ENCODE measurements at regions not wholly inside any gene's neighbourhood (a gene's known extent, or its start where the extent isn't known, plus 50 kb on each side); places are given as distances from the start of the nearest gene placed in this dataset.

GRCh38 chr4:185993328-185993973 lies 75.5 kb upstream of the TLR3 start:
- no peak for DNase-seq

GRCh38 chr4:185994750-185995149 lies 74.2 kb upstream of the TLR3 start:
- no peak for DNase-seq

DNA sequence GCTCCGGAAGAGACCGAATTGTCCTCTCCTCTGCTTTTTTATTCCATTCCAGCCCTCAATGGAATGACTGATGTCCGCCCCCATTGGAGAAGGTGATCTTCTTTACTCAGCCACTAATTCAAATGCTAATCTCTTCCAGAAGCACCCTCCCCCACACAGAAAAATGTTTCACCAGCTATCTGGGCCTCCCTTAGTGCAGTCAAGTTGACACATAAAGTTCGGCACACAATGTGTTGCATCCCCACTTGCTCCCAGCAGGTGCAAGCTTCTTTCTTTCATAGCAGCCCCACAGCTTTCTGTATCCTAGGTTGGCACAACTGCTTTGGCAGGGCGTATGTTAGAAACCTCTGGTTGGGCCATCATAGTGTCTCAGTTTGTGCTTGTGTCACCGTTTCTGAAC lies 73.3 kb upstream of the TLR3 start:
- no peak for DNase-seq

GRCh38 chr4:185997296-185997695 lies 71.7 kb upstream of the TLR3 start:
- no peak for DNase-seq

GRCh38 chr4:185998791-185999190 lies 70.2 kb upstream of the TLR3 start:
- no peak for DNase-seq

DNA sequence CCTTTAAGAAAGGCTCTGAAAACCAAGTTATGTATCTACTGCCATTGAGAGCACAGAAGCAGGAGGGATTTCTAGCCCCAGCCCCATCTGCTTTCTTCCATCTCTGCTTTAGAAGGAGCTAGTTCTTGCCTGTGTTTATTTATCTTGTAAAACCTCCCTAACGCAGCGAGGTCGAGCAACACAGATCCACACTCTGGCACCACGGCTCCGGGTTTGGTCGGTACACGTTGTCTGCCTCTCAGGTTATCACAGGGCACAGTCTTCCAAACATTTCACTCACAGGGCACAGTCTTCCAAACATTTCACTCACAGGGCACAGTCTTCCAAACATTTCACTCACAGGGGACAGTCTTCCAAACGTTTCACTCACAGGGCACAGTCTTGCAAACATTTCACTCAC lies 69.7 kb upstream of the TLR3 start:
- no peak for DNase-seq

- no peak for DNase-seq
Measured at GRCh38 chr4:186002853-186003252, 66.1 kb upstream of the TLR3 start.

DNA sequence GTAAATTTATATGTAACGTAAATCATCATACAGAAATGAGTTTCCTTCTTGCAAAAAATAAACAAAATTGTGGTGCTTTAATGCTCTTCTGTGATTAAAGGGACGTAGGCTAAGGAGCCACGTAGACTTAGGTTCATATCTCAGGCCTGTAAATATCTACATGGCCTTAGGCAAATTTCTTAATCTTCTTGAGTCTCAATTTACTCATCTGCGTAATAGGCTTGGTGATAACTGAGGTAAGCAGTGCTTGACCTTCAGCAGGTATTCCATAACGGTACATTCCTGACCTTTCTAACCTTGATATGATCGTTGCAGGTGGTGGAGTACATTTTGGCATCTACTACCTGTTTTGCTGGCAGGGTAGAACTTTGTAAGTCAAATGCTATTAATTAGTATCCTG lies 65.2 kb upstream of the TLR3 start:
- DNase-seq, result no peak

DNA sequence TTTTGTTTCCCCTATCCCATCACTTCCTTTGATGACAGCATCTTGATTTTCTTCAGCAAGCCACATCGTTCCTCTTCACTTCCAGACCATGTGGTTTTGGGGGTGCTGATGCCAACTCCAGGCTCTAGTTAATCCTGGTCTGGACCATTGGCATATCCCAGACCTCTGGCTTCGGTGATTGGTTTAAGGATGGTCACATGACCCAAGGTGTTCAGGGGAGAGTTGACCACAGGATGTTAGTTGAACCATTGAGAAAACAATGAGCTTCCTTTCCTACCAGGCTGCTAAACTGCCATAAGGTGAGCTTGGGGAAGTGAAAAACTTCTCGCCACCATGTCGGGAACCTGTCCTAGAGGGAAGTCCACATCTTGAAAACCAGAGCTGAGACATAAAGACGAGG lies 60.9 kb upstream of the TLR3 start:
- no peak for DNase-seq

- DNase-seq, result no peak
Measured at GRCh38 chr4:186009976-186010375, 59.0 kb upstream of the TLR3 start.

DNA sequence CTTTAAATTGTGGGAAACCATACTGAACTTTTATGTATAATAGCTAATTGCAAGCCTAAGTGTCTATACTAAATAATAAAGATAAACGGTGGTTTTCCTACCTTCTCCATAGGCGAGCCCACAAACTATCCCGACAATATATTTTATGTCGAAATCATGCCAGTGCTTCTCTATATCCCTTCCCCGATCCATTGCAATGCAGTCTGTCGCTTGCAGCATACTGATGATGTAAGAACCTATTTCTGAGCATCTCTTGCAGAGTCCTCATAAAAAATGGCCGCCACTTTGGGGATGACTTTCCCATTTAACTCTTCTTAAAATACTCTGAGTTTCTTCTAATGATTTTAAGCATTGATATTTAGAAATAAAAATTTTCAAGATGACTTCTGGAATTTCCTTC lies 58.1 kb upstream of the TLR3 start:
- DNase-seq, result no peak

- DNase-seq, result no peak
Measured at GRCh38 chr4:186012071-186012470, 56.9 kb upstream of the TLR3 start.

DNA sequence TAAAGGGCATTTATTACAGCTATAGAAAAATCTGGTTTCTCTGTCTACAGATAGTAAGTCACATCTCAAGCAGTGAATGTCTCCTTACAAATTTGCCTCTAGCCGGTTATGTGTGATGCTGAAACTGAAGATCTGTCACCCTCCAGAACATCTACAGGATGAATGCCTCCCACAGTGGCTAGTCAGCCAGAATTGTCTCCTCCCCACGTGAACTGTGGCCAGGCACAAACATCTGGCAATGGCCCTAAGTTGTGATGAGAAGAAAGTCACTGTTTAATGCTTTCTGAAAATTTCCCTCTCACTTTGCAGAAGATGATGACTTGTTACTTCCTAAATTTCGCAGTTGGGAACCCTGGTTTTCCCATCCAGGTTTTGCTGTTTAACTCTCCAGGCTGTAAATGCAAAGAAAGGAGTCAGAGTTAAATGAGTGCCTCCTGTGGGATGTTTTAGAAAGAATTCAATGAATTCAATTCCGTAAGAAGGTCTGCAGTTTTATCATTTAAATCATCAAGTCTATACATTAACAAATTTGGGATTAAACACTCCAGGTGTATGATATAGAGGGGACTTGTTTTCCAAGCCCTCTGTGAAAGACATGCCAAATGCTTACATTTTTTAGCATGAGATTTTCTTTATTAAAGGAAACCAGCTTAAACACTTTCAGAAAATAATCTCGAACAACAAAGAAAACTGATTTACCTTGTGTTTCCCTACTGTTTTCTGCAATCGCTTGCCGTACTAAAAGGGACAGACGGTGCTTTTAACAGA lies 55.4 kb upstream of the TLR3 start:
- DNase-seq, result no peak

DNA sequence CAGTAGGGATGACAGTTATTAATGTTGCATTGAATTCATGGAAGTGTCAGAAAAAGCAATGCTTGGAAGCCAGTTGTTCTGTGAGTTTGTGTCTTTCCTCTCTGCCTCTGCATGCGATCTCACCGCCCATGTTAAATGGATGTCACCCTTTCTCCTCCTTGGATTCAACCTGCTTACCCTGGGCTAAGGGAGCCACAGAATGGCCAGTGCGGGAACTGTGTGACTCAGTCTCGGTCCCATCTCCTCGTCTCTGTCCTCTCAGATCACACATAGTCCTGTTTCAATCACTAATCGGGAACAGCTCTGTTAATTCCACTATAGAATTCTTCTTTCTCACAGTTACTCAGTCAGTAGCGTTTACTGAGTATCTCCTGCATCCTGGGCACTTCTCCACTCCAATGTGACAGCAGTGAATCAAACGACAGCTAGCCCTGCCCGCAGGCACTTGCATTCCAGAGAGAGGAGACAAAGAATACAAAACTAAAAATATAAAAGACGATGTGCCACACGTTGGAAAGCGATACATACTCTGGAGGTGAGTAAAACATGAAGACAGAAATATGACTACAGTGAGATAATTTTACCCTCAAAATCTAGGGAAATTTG lies 53.6 kb upstream of the TLR3 start:
- DNase-seq, result no peak

DNA sequence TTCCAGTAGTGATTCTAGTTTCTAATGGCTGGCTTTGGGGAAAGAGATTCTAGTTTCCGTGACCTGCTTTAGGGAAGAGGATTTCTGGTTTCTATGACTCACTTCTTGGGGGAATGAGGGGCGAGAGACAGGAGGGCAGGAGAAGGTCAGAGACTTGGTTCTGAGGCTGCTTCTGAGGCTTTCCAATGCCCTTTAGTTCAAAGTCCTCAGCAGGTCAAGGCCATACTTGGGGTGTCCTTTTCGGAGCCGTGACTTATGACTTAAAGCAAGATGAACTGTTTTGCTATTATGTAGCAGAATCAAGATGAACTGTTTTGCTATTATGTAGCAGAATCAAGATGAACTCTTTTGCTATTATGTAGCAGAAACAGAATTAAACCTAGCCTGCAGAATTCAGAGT lies 52.2 kb upstream of the TLR3 start:
- DNase-seq, result no peak

DNA sequence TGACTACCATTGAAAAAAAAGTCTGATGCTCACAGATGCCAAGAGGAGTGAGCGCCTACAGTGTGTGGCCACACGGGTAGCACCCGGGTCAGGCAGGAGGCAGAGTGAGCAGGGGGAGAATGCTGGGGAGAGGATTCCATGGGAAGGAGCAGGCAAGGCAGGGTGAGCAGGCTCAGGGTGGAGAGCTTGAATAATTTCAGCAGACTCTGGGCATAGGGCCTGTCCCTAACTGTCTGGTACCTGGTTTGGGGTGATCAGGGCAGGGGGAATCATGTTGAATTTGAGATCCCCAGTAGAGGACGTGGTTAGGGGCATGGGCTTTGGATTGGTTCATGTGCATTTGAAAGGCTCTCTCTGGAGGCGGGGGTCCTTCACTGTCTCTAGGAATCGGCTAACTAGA lies 51.2 kb upstream of the TLR3 start:
- DNase-seq, result no peak

GRCh38 chr4:186018261-186018660 lies 50.7 kb upstream of the TLR3 start:
- no peak for DNase-seq

GRCh38 chr4:186018784-186019183 lies 50.2 kb upstream of the TLR3 start:
- no peak for DNase-seq
